HUES48 (cell line): ENCODE measurements at regions not wholly inside any gene's neighbourhood (a gene's known extent, or its start where the extent isn't known, plus 50 kb on each side); places are given as distances from the start of the nearest gene placed in this dataset.

Source experiments
- H3K27ac ChIP-seq: one replicate; pipeline ENCODE4 v1.7.0; 2013; ENCODE audit warnings: low read depth, low read length, inconsistent platforms
- H3K27me3 ChIP-seq: 2 replicates; pipeline ENCODE4 v1.6.1; 2013; ENCODE audit warnings: mild to moderate bottlenecking, low read length; ENCODE audit not compliant: control insufficient read depth, insufficient read depth
- H3K36me3 ChIP-seq: 2 replicates; pipeline ENCODE4 v1.6.1; 2013; ENCODE audit warnings: low read length; ENCODE audit not compliant: control insufficient read depth, insufficient read depth
- H3K4me1 ChIP-seq: 2 replicates; pipeline ENCODE4 v1.6.1; 2013; ENCODE audit warnings: mild to moderate bottlenecking, low read length; ENCODE audit not compliant: control insufficient read depth, insufficient read depth
- H3K4me3 ChIP-seq: 2 replicates; pipeline ENCODE4 v1.5.1; 2013; ENCODE audit warnings: mild to moderate bottlenecking, low read depth, low read length
- H3K9ac ChIP-seq: 2 replicates; pipeline ENCODE4 v1.6.1; 2013; ENCODE audit warnings: mild to moderate bottlenecking, low read depth, low read length, moderate library complexity
- H3K9me3 ChIP-seq: 2 replicates; pipeline ENCODE4 v1.6.1; 2013; ENCODE audit warnings: low read length; ENCODE audit not compliant: control insufficient read depth, insufficient read depth

DNA sequence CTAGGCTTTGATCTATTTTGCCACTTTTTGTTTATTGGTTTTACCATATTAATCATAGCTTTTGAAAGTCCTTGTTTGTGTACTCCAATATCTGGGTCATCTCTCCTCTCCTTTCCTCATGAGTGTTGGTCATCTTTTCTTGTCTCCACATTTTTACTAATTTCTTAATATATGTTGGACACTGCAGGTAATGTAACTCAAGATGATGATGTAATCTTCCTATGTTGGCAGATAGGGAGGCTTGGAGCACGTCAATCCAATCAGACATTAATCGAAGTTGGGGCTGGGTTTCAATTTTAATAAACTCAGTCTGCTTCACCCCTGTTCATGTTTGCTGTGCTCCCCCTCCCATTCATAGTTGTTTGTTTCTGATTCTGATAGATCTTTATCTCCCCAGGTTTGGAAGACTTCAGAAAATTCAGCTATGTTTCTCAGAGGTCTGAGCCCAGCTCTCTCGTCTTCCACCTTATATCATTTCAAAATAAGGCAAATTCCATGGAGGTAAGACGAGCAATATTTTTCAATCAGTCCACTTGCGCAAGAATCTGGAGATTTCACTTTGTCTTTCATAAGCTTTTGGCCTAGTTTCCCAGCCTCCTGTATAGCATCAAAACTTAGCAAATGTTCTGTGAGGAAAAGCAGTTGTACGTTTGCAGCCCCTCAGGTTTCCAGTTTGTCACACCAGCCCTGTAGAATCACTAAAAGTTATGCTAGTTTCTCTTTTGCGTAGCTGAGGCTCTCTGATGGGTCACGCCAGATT, 504.1 kb downstream of the TMTC2 start:
- Histone ChIP-seq H3K4me3 (no peak overlapping the region), H3K27me3 (no peaks in the 10 kb centered on the region), H3K36me3 (no peaks in the 10 kb centered on the region), H3K4me1 (peaks cover 3% of the 10 kb centered on the region), H3K9me3 (peaks cover 4% of the 10 kb centered on the region; the same call in 1 of the 2 replicates), H3K9ac (no peak overlapping the region), H3K27ac (no peak overlapping the region)

DNA sequence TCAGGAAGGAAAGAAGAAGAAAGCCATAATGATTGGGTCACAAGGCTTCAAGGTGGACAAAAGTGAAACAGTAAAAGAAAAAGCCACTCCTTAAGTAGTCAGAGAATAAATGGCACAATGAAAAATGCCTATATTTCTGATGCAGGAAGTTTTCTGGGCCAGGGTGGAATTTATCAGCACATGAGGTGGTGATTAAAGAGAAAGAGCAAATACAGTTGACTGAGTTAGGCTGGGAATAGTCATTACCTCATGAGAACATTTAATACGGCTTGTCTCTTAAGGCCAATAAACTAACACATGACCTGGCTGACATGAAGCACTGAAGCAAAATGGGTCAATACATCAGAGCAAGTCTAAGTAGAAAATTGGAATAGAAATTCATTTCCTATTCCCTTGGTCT, 499.7 kb downstream of the TMTC2 start:
- H3K9ac ChIP-seq = no peak overlapping the region
- peaks cover 3% of the 10 kb centered on the region for H3K4me1 ChIP-seq
- H3K4me3 ChIP-seq = no peak overlapping the region
- H3K36me3 ChIP-seq = no peaks in the 10 kb centered on the region
- no peaks in the 10 kb centered on the region for H3K27me3 ChIP-seq
- H3K9me3 ChIP-seq = no peaks in the 10 kb centered on the region
- no peak overlapping the region for H3K27ac ChIP-seq

DNA sequence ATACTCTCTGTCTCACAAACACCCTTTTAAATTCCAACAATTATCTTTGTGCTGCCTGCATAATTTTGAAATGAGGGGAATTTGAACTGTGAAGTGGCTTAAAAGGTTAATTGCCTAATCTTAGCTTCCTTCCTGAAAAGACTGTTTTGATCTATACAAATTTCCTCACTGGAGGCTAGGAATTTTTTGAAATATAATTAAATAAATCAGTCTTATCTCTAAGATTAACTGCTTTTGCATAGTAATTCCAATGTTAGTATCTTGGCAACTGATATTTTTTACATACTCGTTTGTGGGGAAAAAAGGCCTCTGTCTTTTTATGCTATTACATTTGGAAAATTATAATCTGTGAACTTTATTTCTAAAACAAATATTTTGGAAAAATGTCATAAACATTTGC, 498.5 kb downstream of the TMTC2 start:
- no peaks in the 10 kb centered on the region for H3K9me3 ChIP-seq
- no peak overlapping the region for H3K9ac ChIP-seq
- no peaks in the 10 kb centered on the region for H3K36me3 ChIP-seq
- H3K27me3 ChIP-seq = no peaks in the 10 kb centered on the region
- no peak overlapping the region for H3K4me3 ChIP-seq
- peaks cover 3% of the 10 kb centered on the region for H3K4me1 ChIP-seq
- no peak overlapping the region for H3K27ac ChIP-seq
